NCI-H446 treated with DMSO at 0.1 percent for 48 hours (cell line): ENCODE measurements at regions not wholly inside any gene's neighbourhood (a gene's known extent, or its start where the extent isn't known, plus 50 kb on each side); places are given as distances from the start of the nearest gene placed in this dataset.

Experiments
- DNase-seq: peaks from one replicate; lab custom pipeline; 2025; lab: John Stamatoyannopoulos, UW

GRCh38 chr2:10237392-10238321 is 65.0 kb upstream of the HPCAL1 start:
- DNase-seq, result no peak

- DNase-seq, result no peak
Measured at GRCh38 chr2:10238396-10238795, 64.3 kb upstream of the HPCAL1 start.

- DNase-seq, result no peak
Measured at GRCh38 chr2:10238991-10239485, 63.7 kb upstream of the HPCAL1 start.

GRCh38 chr2:10239561-10239967 is 63.1 kb upstream of the HPCAL1 start:
- DNase-seq, result no peak

- no peak for DNase-seq
Measured at GRCh38 chr2:10240161-10240681, 62.5 kb upstream of the HPCAL1 start.

GRCh38 chr2:10240911-10241610 is 61.6 kb upstream of the HPCAL1 start:
- DNase-seq, result no peak

GRCh38 chr2:10241641-10242430 is 60.9 kb upstream of the HPCAL1 start:
- DNase-seq, result no peak

GRCh38 chr2:10242451-10242850 is 60.3 kb upstream of the HPCAL1 start:
- DNase-seq, result no peak

- DNase-seq, result no peak
Measured at GRCh38 chr2:10242998-10243925, 59.4 kb upstream of the HPCAL1 start.

GRCh38 chr2:10243926-10244270 is 58.8 kb upstream of the HPCAL1 start:
- no peak for DNase-seq

- DNase-seq, result no peak
Measured at GRCh38 chr2:10245021-10245420, 57.7 kb upstream of the HPCAL1 start.

- no peak for DNase-seq
Measured at GRCh38 chr2:10245661-10246060, 57.0 kb upstream of the HPCAL1 start.

GRCh38 chr2:10246370-10246769 is 56.3 kb upstream of the HPCAL1 start:
- no peak for DNase-seq

- DNase-seq, result no peak
Measured at GRCh38 chr2:10246831-10247230, 55.9 kb upstream of the HPCAL1 start.

GRCh38 chr2:10249798-10250197 is 52.9 kb upstream of the HPCAL1 start:
- no peak for DNase-seq

- no peak for DNase-seq
Measured at GRCh38 chr2:10252224-10252623, 50.5 kb upstream of the HPCAL1 start.

- DNase-seq, result no peak
Measured at GRCh38 chr2:10252661-10253060, 50.0 kb upstream of the HPCAL1 start.
